Thymus (tissue), 11 donors: ENCODE measurements at regions not wholly inside any gene's neighbourhood (a gene's known extent, or its start where the extent isn't known, plus 50 kb on each side); places are given as distances from the start of the nearest gene placed in this dataset.

Experiments
- DNase-seq, 9 donors: peaks; one replicate each; pipeline ENCODE4 v3.0.0-alpha.2; 2013; ENCODE audit warnings: low spot score in 9 of 9, low read depth in 6 of 9, missing footprints in 1 of 9
- H3K27ac ChIP-seq, 2 donors: one replicate each; pipeline ENCODE4 v1.5.1; 2013; ENCODE audit warnings: control low read depth in 1 of 2, low read depth in 1 of 2, low read length in 1 of 2, mild to moderate bottlenecking in 1 of 2, moderate library complexity in 1 of 2
- H3K27me3 ChIP-seq, 2 donors: one replicate each; pipeline ENCODE4 v1.5.1; 2013; ENCODE audit warnings: low read length in 1 of 2; ENCODE audit not compliant: control insufficient read depth in 2 of 2, insufficient read depth in 1 of 2
- H3K36me3 ChIP-seq, 2 donors: one replicate each; pipeline ENCODE4 v1.5.1; 2013; ENCODE audit warnings: low read length in 1 of 2, mild to moderate bottlenecking in 1 of 2, moderate library complexity in 1 of 2; ENCODE audit not compliant: control insufficient read depth in 2 of 2, insufficient read depth in 2 of 2
- H3K4me1 ChIP-seq, 2 donors: one replicate each; pipeline ENCODE4 v1.5.1; 2013; ENCODE audit warnings: low read length in 2 of 2; ENCODE audit not compliant: control insufficient read depth in 2 of 2, insufficient read depth in 2 of 2
- H3K4me3 ChIP-seq, 2 donors: one replicate each; pipeline ENCODE4 v1.5.1; 2013; ENCODE audit warnings: low read length in 2 of 2, control low read depth in 1 of 2, mild to moderate bottlenecking in 1 of 2
- H3K9me3 ChIP-seq, 2 donors: one replicate each; pipeline ENCODE4 v1.5.1; 2013; ENCODE audit warnings: low read length in 1 of 2, mild to moderate bottlenecking in 1 of 2; ENCODE audit not compliant: control insufficient read depth in 2 of 2, insufficient read depth in 1 of 2
- WGBS: extraction: QIAGEN DNeasy Blood & Tissue Kit; methylation state at CpG from one replicate; pipeline ENCODE4 v1.1.7; 2013; 5-methylcytosine and 5-hydroxymethylcytosine counted together
- donor health status: healthy.

DNA sequence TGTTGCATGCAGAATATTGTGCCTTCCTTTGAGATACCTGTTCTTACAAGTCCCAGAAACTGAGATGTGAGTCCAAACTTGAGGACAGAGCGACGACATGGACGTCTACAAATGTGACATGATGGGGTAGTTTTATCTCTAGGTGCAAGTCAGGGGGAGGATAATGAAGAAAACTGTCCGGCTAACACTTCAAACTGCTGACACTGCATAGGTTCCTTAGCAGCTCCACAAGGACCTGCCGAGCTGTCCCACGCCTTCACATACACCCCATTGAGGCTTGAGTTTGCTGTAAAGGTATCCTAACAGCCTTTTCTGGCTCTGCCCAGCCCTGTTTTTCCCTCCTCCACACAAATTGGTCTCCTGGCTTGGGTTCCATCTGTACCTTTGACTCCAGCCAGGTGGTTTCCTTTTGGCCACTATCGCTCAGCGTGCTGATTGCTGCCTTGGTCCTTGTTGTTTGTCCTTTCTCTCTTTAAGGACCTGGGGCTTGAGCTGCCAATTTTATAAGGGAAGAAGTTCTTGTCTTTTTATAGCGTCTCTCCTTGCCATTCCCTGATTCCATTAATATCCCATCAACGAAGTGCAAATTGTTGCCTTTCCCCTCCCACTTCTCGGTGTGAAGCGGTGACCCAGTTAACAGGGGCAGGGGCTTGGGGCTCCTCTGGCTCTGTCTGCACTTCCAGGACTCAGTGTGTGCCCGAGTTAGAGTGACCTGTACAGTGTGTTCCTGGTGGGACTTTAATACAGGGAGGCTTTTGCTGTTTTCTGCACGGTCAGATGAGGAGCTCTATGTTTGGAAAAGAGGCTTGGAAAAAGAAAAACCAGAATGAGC is 100.3 kb downstream of the PCSK1 start:
- no peak overlapping the region for H3K27ac ChIP-seq
- no peaks in the 10 kb centered on the region for H3K36me3 ChIP-seq
- no peaks in the 10 kb centered on the region for H3K4me1 ChIP-seq
- H3K9me3 ChIP-seq = no peaks in the 10 kb centered on the region
- no peak overlapping the region for H3K4me3 ChIP-seq
- no peaks in the 10 kb centered on the region for H3K27me3 ChIP-seq
- DNase-seq = no peak
- WGBS = 95% methylated on average over 14 of the region's 14 CpGs

DNA sequence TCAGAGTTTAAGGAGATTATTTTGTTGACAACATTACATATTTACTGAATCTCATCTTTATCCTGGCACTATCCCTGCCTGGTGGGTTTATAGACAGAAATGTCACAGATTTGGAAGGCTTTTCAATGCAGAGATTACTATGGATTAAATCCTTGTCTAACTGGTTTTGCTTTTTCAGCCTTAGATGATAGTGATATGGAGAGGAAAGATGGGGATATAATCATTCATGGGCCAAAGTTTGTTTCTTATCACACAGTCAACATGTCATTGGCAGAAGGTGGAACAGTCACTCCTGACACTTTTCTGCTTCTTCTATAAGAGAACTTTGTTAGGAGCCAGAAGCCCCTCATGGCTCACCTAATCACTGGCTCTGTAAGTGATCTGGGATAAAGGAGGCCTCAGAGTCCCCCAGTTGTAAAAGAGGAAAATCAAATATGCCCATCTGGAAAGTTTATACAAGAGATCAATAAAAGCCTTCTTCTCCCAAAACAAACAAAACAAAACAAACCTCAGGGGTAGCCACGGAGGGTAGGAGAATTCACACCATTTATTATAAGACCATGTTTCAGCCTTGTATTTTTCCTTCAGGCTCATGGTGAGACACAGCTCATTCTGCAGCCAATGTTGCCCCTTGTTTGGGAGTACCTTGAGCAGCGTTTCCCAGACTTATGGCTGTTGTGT is 101.2 kb downstream of the PCSK1 start:
- H3K4me3 ChIP-seq = no peak overlapping the region
- no peak overlapping the region for H3K27ac ChIP-seq
- H3K27me3 ChIP-seq = no peaks in the 10 kb centered on the region
- H3K36me3 ChIP-seq = no peaks in the 10 kb centered on the region
- WGBS = 91% methylated on average over 2 of the region's 2 CpGs
- H3K9me3 ChIP-seq = no peaks in the 10 kb centered on the region
- DNase-seq = no peak
- H3K4me1 ChIP-seq = no peaks in the 10 kb centered on the region

DNA sequence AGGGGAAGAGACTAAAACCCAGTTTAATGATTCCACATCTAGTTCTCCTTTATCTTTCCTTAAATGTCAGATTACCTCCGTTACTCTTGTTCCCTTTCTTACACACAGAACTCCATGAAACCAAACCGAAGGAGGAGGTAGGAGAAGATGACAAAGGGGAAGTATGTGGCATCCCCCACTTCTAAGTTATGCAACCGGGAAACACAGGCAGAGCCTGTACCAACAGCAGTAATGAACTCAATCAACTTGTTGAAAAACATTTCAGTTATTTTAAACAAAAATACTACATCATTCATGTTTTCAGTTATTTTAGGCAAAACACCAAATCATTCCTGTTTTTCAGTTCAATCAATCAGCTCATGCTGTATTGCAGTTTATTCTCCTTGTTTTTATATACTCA is 101.8 kb downstream of the PCSK1 start:
- no peak overlapping the region for H3K4me3 ChIP-seq
- 14% methylated on average over 3 of the region's 3 CpGs for WGBS
- DNase-seq = no peak
- H3K36me3 ChIP-seq = no peaks in the 10 kb centered on the region
- H3K27me3 ChIP-seq = no peaks in the 10 kb centered on the region
- H3K9me3 ChIP-seq = no peaks in the 10 kb centered on the region
- H3K4me1 ChIP-seq = no peaks in the 10 kb centered on the region
- no peak overlapping the region for H3K27ac ChIP-seq

DNA sequence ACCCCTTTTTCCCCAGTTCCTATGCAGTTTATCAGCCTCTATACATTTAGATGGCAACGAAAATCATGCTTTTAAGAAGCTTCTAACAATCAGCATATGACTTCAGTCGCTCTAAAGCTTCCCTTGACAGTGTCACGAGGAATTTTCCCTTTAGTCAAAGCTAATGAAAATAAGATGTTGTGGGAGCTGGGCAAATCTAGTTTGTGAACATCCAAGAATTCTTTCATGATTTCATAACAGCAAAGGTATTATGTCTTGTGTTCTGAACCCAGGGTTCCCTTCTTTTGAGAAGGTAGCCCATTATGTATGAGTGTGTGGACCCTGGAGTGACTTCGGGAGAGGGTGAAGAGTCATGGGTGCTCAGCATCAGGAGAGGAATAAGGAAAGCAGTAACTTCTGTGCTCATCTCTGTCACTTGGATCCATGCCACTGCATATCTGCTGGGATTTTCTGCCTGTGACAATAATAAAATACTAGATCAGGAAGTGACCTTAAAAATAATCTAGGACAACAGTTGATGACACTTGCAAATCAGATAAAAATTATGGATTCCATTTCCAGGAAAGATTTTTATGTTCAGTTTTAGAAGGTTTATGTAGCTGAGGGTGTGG is 102.4 kb downstream of the PCSK1 start:
- Histone ChIP-seq H3K4me3 (no peak overlapping the region), H3K27me3 (no peaks in the 10 kb centered on the region), H3K27ac (no peak overlapping the region), H3K4me1 (no peaks in the 10 kb centered on the region), H3K9me3 (no peaks in the 10 kb centered on the region), H3K36me3 (no peaks in the 10 kb centered on the region)
- DNase-seq = no peak
- WGBS = 94% methylated on average over 4 of the region's 4 CpGs

DNA sequence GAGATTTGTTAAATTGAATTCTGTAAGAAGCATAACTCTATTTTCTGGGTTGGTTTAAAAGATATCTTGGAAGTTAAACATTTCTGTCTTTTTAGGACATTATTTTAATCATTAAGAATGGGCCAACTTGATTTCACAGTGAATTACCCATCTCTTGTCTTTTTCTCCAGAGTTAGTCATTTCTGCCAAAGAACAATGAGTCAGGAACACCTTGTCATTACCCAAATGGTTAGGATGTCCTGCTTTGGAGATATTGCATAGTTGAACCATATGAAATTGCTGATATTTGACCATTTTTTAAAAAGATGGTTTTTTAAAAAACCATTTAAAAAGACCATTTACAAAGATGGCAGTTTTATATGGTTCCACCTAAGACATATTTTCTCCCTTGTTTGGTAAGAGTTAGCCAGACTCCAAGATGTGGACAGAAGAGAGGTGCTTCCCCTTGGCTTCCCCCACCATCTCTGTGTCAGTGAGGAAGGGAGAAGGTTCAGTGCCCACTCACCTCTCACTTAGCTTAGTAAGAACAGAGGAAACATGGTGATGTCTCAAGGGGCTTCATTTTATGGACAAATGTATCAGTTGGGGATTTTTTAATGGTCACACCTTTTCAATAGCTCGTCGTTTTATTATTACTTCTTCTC is 103.0 kb downstream of the PCSK1 start:
- Histone ChIP-seq H3K27ac (no peak overlapping the region), H3K4me3 (no peak overlapping the region), H3K4me1 (no peaks in the 10 kb centered on the region), H3K27me3 (no peaks in the 10 kb centered on the region), H3K9me3 (no peaks in the 10 kb centered on the region), H3K36me3 (no peaks in the 10 kb centered on the region)
- 100% methylated on average over 2 of the region's 2 CpGs for WGBS
- no peak for DNase-seq

DNA sequence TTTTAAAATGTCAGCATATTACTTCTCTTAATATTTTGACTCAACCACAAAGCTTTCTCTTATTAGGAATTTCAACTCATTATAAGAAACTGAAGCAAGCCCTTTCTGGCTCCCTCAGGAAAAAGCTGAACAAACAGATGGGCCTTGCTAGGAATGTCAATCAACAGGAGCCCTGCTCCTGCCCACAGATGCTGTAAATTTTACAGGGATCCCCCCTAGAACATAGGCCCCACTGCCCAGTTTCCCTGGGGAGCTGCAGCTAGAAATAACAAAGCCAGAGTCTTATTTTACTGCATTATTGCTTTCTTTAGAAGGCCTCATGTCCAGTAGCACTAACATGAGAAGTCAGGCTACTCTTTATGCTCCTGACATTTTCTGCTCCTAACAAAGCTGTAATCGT is 103.8 kb downstream of the PCSK1 start:
- no peaks in the 10 kb centered on the region for H3K27me3 ChIP-seq
- DNase-seq = no peak

DNA sequence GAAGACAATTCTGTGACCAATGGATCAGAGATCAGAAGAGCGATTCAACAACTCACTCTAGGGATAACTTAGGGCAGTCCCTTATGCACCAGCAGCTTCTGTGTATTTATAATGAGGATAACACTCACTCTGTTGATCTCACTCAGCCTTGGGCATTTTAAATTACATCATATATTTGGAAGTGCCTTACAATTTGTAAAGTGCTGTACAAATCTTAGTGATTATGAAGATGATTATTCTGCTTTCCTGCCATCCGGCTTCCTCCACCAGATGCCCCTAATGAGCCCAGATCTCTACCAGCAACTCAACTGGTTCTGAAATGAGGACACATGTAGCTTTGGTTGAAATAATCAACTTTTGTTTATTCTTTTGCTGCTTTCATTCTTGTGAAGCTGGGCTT is 105.3 kb downstream of the PCSK1 start:
- Histone ChIP-seq H3K27ac (no peak overlapping the region), H3K4me3 (no peak overlapping the region), H3K9me3 (no peaks in the 10 kb centered on the region), H3K36me3 (no peaks in the 10 kb centered on the region), H3K27me3 (no peaks in the 10 kb centered on the region), H3K4me1 (no peaks in the 10 kb centered on the region)
- 96% methylated on average over 2 of the region's 2 CpGs for WGBS
- no peak for DNase-seq

More for the DNA sequence above, 103.8 kb downstream of the PCSK1 start:
- no peak overlapping the region for H3K4me3 ChIP-seq
- no peaks in the 10 kb centered on the region for H3K4me1 ChIP-seq
- H3K27ac ChIP-seq = no peak overlapping the region
- no peaks in the 10 kb centered on the region for H3K36me3 ChIP-seq
- 93% methylated on average over 1 of the region's 1 CpG for WGBS
- H3K9me3 ChIP-seq = no peaks in the 10 kb centered on the region

DNA sequence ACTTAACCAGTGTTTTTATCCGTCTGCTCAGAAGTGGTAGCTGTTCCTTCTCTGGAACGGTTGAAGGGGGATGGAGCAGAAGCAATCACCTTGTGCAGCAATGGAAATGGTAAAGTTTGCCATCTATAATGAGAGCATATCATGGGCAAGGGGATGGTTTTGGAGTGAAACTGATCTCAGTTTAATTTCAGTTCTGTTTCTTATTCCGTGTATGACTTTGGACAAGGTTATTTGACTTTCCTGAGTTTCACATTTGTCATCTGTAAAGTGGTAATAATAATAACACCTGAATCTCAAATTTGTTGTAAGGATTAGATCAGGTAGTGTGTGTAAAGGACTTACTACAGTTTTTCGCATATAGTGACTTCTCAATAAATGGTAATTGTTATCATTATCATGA is 106.1 kb downstream of the PCSK1 start:
- Histone ChIP-seq H3K9me3 (no peaks in the 10 kb centered on the region), H3K36me3 (no peaks in the 10 kb centered on the region), H3K27ac (no peak overlapping the region), H3K27me3 (no peaks in the 10 kb centered on the region), H3K4me1 (no peaks in the 10 kb centered on the region), H3K4me3 (no peak overlapping the region)
- no peak for DNase-seq
- 95% methylated on average over 4 of the region's 4 CpGs for WGBS

DNA sequence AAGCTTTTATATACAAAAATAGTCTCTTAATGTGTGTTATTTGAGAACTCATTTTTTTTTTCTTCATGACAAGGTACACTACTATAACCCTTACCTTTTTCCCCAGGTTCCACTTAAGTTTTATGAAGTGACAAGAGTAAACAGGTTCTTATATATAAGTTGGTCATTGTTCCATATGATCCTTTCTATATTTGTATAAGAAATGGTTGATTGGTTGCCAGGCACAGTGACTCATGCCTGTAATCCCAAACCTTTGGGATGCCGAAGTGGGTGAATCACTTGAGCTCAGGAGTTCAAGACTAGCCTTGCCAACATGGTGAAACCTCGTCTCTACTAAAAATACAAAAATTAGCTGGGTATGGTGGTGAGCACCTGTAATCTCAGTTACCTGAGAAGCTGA is 108.3 kb downstream of the PCSK1 start:
- H3K27me3 ChIP-seq = no peaks in the 10 kb centered on the region

More for the DNA sequence above, 108.3 kb downstream of the PCSK1 start:
- WGBS = 87% methylated on average over 2 of the region's 2 CpGs
- no peak overlapping the region for H3K4me3 ChIP-seq
- no peaks in the 10 kb centered on the region for H3K4me1 ChIP-seq
- no peak for DNase-seq
- H3K36me3 ChIP-seq = no peaks in the 10 kb centered on the region
- no peak overlapping the region for H3K27ac ChIP-seq
- no peaks in the 10 kb centered on the region for H3K9me3 ChIP-seq
